ENCODE measurements at regions not wholly inside any gene's neighbourhood (a gene's known extent, or its start where the extent isn't known, plus 50 kb on each side); places are given as distances from the start of the nearest gene placed in this dataset.

- in situ Hi-C loops (cut with MboI; ENCODE audit: low sequenced_read_pairs, unreplicated experiment): no loop called here
- no peak for TF ChIP-seq CTCF (IDR thresholded peaks at IDR 0.05; ENCODE audit: borderline replicate concordance, control extremely low read depth, extremely low read depth, insufficient read depth, missing control alignments)
- no peak for DNase-seq (ENCODE audit: low spot score)
Measured at GRCh38 chr3:150168698-150169097, 198.0 kb upstream of the PFN2 start.

- in situ Hi-C loops (cut with MboI; ENCODE audit: low sequenced_read_pairs, unreplicated experiment): no loop called here
- TF ChIP-seq CTCF (IDR thresholded peaks at IDR 0.05; ENCODE audit: borderline replicate concordance, control extremely low read depth, extremely low read depth, insufficient read depth, missing control alignments): no peak
- DNase-seq (ENCODE audit: low spot score): no peak
Measured at GRCh38 chr3:150165396-150166094, 194.8 kb upstream of the PFN2 start.

- in situ Hi-C loops (cut with MboI; ENCODE audit: low sequenced_read_pairs, unreplicated experiment): no loop called here
- DNase-seq (ENCODE audit: low spot score): no peak
- no peak for TF ChIP-seq CTCF (IDR thresholded peaks at IDR 0.05; ENCODE audit: borderline replicate concordance, control extremely low read depth, extremely low read depth, insufficient read depth, missing control alignments)
Measured at GRCh38 chr3:150161011-150161410, 190.3 kb upstream of the PFN2 start.

GRCh38 chr3:150158943-150159625 is 188.4 kb upstream of the PFN2 start:
- in situ Hi-C loops (cut with MboI; ENCODE audit: low sequenced_read_pairs, unreplicated experiment): no loop called here
- DNase-seq (ENCODE audit: low spot score): no peak
- TF ChIP-seq CTCF (IDR thresholded peaks at IDR 0.05; ENCODE audit: borderline replicate concordance, control extremely low read depth, extremely low read depth, insufficient read depth, missing control alignments): no peak

GRCh38 chr3:150152567-150152966 is 181.9 kb upstream of the PFN2 start:
- no peak for DNase-seq (ENCODE audit: low spot score)
- TF ChIP-seq CTCF (IDR thresholded peaks at IDR 0.05; ENCODE audit: borderline replicate concordance, control extremely low read depth, extremely low read depth, insufficient read depth, missing control alignments): no peak
- in situ Hi-C loops (cut with MboI; ENCODE audit: low sequenced_read_pairs, unreplicated experiment): no loop called here

GRCh38 chr3:150150633-150151032 is 179.9 kb upstream of the PFN2 start:
- no peak for TF ChIP-seq CTCF (IDR thresholded peaks at IDR 0.05; ENCODE audit: borderline replicate concordance, control extremely low read depth, extremely low read depth, insufficient read depth, missing control alignments)
- in situ Hi-C loops (cut with MboI; ENCODE audit: low sequenced_read_pairs, unreplicated experiment): no loop called here
- no peak for DNase-seq (ENCODE audit: low spot score)

All from GM13976 (cell line).